ENCODE measurements at regions not wholly inside any gene's neighbourhood (a gene's known extent, or its start where the extent isn't known, plus 50 kb on each side); places are given as distances from the start of the nearest gene placed in this dataset.

- TF ChIP-seq CTCF (IDR thresholded peaks at IDR 0.05), result no peak
- TF ChIP-seq POLR2AphosphoS5 (IDR thresholded peaks at IDR 0.05; ENCODE audit: insufficient read depth in 1 of 2, low read depth in 1 of 2), result no peak
Measured at GRCh38 chr2:139992711-139993345, 1212.6 kb upstream of the NXPH2 start.

Measured in vagina (tissue), 2 donors.